Testis (tissue), 2 donors: ENCODE measurements at regions not wholly inside any gene's neighbourhood (a gene's known extent, or its start where the extent isn't known, plus 50 kb on each side); places are given as distances from the start of the nearest gene placed in this dataset.

Source experiments
- DNase-seq: peaks from one replicate; pipeline ENCODE4 v3.0.0-alpha.2; 2019
- H3K27ac ChIP-seq, 2 donors: fragments of 200-600 bp; sonication (generic); one replicate each; pipeline ENCODE4 v1.5.1; 2019
- H3K27me3 ChIP-seq: fragments of 200-600 bp; sonication (generic); one replicate; pipeline ENCODE4 v1.5.1; 2019
- H3K36me3 ChIP-seq: fragments of 200-600 bp; sonication (generic); one replicate; pipeline ENCODE4 v1.5.1; 2017; ENCODE audit warnings: low read depth; ENCODE audit errors: missing control alignments
- H3K4me1 ChIP-seq: fragments of 200-600 bp; sonication (generic); one replicate; pipeline ENCODE4 v1.5.1; 2019
- H3K4me3 ChIP-seq, 2 donors: fragments of 200-600 bp; sonication (generic); one replicate each; pipeline ENCODE4 v1.5.1; 2017 to 2019
- H3K9me3 ChIP-seq: fragments of 200-600 bp; sonication (generic); one replicate; pipeline ENCODE4 v1.5.1; 2017
- CTCF ChIP-seq, 3 experiments: fragments of 450-650 bp in 2 of 3; fragments of 200-600 bp in 1 of 3; sonication (generic) in 1 of 3; IDR thresholded peaks; one replicate each; pipeline ENCODE4 v1.5.1; 2016 to 2019; ENCODE audit warnings: antibody characterized with exemption in 3 of 3, mild to moderate bottlenecking in 2 of 3, moderate library complexity in 1 of 3
- POLR2A ChIP-seq: fragments of 450-650 bp; IDR thresholded peaks from one replicate; pipeline ENCODE4 v1.6.1; 2017; ENCODE audit warnings: antibody characterized with exemption, mild to moderate bottlenecking, moderate library complexity
- WGBS, 2 donors: methylation state at CpG; one replicate each; pipeline ENCODE4 v1.1.5; 2018; 5-methylcytosine and 5-hydroxymethylcytosine counted together
- intact Hi-C: fragments of 100-400 bp; cut with DNase I; formaldehyde crosslinking; loops from one replicate; pipeline ENCODE4 v1.15.1; 2023; ENCODE audit warnings: low total_unique reads

GRCh38 chr14:85380881-85381280 lies 149.1 kb upstream of the FLRT2 start:
- Histone ChIP-seq H3K27ac (no peak overlapping the region), H3K27me3 (no peaks in the 10 kb centered on the region), H3K9me3 (no peaks in the 10 kb centered on the region), H3K4me3 (no peak overlapping the region), H3K36me3 (no peaks in the 10 kb centered on the region), H3K4me1 (no peaks in the 10 kb centered on the region)
- TF ChIP-seq POLR2A (no peak), CTCF (IDR thresholded peaks at IDR 0.05) (no peak)
- intact Hi-C loops, result no loop called here
- WGBS, 2 donors, result 63 to 66% methylated on average over 8 of the region's 8 CpGs
- no peak for DNase-seq

GRCh38 chr14:85382341-85382740 lies 147.6 kb upstream of the FLRT2 start:
- DNase-seq, result no peak
- Histone ChIP-seq H3K4me1 (no peaks in the 10 kb centered on the region), H3K27me3 (no peaks in the 10 kb centered on the region), H3K27ac (no peak overlapping the region), H3K36me3 (no peaks in the 10 kb centered on the region), H3K4me3 (no peak overlapping the region), H3K9me3 (no peaks in the 10 kb centered on the region)
- TF ChIP-seq POLR2A (no peak), CTCF (IDR thresholded peaks at IDR 0.05) (no peak)
- intact Hi-C loops, result no loop called here
- 84 to 91% methylated on average over 1 of the region's 1 CpG for WGBS, 2 donors

- no peaks in the 10 kb centered on the region for H3K9me3 ChIP-seq
- WGBS, 2 donors, result 81 to 85% methylated on average over 3 of the region's 3 CpGs
- no peak for TF ChIP-seq CTCF (IDR thresholded peaks at IDR 0.05)
- no peak for TF ChIP-seq POLR2A
- no peak overlapping the region for H3K27ac ChIP-seq
- no peaks in the 10 kb centered on the region for H3K4me1 ChIP-seq
- no peak for DNase-seq
- H3K36me3 ChIP-seq, result no peaks in the 10 kb centered on the region
- H3K27me3 ChIP-seq, result no peaks in the 10 kb centered on the region
- H3K4me3 ChIP-seq, result no peak overlapping the region
- intact Hi-C loops, result no loop called here
These were observed 142.8 kb upstream of the FLRT2 start for GRCh38 chr14:85387181-85387580.

GRCh38 chr14:85390236-85390635 lies 139.7 kb upstream of the FLRT2 start:
- Histone ChIP-seq H3K9me3 (no peaks in the 10 kb centered on the region), H3K27me3 (no peaks in the 10 kb centered on the region), H3K4me3 (no peak overlapping the region), H3K36me3 (no peaks in the 10 kb centered on the region), H3K27ac (no peak overlapping the region), H3K4me1 (no peaks in the 10 kb centered on the region)
- intact Hi-C loops, result no loop called here
- WGBS, 2 donors, result 85 to 88% methylated on average over 5 of the region's 5 CpGs
- DNase-seq, result no peak
- TF ChIP-seq POLR2A (no peak), CTCF (IDR thresholded peaks at IDR 0.05) (no peak)

GRCh38 chr14:85391455-85391854 lies 138.5 kb upstream of the FLRT2 start:
- 94 to 96% methylated on average over 3 of the region's 3 CpGs for WGBS, 2 donors
- no peaks in the 10 kb centered on the region for H3K4me1 ChIP-seq

More at GRCh38 chr14:85391455-85391854, 138.5 kb upstream of the FLRT2 start:
- Histone ChIP-seq H3K27me3 (no peaks in the 10 kb centered on the region), H3K4me3 (no peak overlapping the region), H3K9me3 (no peaks in the 10 kb centered on the region), H3K36me3 (no peaks in the 10 kb centered on the region), H3K27ac (no peak overlapping the region)
- no peak for TF ChIP-seq POLR2A
- TF ChIP-seq CTCF (IDR thresholded peaks at IDR 0.05), result no peak
- intact Hi-C loops, result no loop called here
- DNase-seq, result no peak
